GM18498 (cell line): ENCODE measurements at regions not wholly inside any gene's neighbourhood (a gene's known extent, or its start where the extent isn't known, plus 50 kb on each side); places are given as distances from the start of the nearest gene placed in this dataset.
"Not testable (repeated sequence)": the region's sequence is repeated elsewhere in the genome, so short reads cannot be mapped to it uniquely, and the experiment has no call there.

Experiments
- ATAC-seq: cut with Tn5 transposase; IDR thresholded peaks from one replicate; pipeline ENCODE4 v1.9.1; 2021; ENCODE audit warnings: mild to moderate bottlenecking, moderate library complexity; ENCODE audit not compliant: unreplicated experiment

DNA sequence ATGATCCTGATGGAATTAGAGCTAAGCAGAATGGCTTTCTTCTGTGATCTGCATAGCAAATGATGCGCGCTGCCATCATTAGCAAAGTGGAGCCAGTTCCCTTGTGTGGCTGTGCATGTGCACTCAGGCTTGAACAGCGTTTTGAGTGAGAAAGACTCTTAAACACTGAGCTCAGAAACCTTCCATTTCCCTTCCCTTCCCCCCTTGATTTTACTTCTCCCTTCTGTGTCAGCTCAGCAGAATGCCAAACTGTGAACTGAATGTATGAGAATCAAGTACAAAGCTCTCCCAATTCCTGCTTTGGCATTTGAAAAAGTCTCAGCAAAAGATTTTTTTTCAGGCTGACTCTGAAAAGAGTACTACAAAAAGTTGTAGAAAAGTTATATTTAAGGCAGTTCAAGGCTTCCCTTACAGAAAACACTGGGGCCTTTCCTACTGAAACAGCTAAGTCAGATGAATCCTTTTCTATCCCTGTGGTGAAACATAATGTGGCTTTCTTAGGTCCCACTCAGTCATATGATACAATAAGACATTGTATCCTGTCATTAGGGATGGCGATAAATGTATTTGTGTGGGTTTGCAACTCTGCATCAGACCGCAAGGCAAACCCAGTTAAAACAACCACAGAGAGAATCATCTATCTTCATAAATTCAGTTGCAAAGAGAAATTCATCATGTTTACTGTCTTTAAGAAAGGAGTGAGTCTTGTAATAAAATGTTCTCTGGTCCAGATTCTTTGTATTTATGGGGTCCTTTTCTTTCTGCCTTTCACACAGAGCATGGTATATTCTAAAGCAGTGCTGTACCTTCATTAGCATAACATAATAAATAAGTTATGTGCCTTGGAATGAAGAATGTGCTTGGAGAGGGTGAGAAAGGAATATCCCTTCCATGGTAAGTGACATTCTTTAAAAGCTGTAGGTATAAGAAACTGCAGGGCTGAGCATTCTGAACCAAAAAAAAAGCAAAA lies 222.6 kb downstream of the CAAP1 start:
- ATAC-seq = no peak

DNA sequence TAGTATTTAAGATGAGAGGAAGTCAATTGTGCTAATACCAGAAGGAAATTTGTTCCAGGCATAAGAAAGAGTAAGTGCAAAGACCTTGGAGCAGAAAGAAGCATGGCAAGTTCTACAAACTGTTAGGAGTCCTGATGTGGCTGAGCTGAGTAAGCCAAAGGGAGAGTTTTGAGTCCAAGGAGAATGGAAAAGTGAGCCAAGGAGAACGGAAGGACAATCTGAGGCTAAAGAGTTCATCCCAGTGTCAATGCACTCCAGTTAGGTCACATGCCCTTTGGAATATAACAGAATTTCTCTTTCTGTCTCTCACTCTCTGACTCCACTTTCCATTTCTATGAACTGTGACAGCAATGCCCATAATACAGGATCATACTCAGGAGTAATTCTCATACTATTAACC lies 224.7 kb downstream of the CAAP1 start:
- no peak for ATAC-seq

DNA sequence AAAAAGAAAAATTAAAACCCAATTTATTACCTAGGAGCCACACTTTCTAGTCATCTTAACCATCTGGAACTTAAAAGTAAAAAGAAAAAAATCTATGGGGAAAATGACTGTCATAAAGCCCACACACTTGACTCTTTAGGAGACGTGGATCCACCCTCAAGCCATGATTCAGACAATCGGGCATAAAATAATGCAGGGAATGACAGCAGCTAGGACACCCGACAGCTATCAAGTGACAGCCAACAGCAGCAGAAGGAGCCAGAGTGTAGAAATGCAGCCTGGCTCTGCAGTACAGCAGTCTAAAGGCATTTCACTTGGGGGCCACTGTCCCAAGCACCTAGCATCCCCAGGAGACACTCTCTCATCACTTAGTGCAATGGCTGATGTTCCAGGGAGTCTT lies 226.9 kb downstream of the CAAP1 start:
- no peak for ATAC-seq

DNA sequence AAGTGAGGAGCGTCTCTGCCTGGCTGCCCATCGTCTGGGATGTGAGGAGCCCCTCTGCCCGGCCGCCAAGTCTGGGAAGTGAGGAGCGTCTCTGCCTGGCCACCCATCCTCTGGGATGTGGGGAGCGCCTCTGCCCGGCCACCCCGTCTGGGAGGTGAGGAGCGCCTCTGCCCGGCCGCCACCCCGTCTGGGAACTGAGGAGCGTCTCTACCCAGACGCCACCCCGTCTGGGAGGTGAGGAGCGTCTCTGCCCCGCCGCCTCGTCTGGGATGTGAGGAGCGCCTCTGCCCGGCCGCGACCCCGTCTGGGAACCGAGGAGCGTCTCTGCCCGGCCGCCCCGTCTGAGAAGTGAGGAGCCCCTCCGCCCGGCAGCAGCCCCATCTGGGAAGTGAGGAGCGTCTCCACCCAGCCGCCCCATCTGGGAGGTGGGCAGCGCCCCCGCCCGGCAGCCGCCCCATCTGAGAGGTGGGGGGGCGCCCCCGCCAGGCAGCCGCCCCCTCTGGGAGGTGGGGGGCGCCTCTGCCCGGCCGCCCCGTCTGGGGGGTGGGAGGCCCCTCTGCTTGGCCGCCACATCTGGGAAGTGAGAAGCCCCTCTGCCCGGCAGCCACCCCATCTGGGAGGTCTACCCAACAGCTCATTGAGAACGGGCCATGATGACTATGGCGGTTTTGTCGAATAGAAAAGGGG lies 228.4 kb downstream of the CAAP1 start:
- not testable (repeated sequence) for ATAC-seq

DNA sequence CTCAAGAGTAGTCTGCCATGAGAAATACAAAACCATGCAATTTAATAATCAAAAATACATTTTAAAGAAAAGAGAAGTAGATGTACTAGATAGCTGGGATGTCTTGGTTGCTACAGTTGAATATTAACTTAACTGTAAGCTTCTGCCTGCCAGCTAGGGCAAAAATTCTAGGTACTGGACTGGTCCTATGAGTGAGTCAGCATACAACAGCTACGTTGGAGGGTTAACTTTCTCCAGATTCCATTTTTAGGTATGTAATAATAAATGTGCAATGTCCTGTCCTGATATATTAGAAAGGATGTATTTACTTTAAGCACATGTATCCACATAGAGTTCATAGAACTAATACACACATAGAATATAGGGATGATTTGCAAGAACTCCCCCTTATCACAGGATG lies 230.1 kb downstream of the CAAP1 start:
- no peak for ATAC-seq

DNA sequence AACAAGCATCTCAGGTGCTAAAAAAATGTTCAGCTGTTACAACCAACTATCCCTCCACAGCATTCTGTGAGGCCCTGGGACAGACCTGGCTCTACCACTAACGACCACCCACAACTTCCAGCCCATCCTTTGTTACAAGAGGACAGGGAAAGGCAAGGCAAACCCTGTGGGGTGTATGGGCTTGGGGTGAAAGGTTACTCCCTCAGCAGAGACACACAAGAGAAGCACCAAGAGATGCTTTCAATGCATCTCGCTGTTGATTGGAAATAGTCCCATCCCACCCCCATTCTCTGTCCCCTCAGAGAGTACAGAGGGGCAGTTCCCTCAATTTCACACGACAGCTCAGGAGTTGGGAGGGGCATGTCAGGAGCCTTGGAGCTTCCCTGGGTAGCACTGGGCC lies 234.1 kb downstream of the CAAP1 start:
- no peak for ATAC-seq

DNA sequence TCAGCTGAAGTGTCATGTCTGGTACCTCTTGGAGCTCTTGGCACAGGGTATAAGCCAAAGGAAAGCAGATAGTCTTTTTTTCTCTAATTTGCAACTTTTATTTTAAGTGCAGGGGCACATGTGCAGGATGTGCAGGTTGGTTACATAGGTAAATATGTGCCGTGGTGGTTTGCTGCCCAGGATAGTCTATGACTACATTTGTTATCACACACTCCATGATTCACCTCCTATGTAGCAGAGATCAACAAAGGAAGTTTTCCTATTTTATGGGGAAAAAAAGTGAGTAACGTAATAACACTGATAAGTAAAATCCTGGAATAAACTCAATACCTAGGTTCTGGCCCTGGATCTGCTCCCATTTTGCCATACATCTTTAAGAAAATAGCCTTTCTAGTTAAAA lies 234.6 kb downstream of the CAAP1 start:
- ATAC-seq = no peak

DNA sequence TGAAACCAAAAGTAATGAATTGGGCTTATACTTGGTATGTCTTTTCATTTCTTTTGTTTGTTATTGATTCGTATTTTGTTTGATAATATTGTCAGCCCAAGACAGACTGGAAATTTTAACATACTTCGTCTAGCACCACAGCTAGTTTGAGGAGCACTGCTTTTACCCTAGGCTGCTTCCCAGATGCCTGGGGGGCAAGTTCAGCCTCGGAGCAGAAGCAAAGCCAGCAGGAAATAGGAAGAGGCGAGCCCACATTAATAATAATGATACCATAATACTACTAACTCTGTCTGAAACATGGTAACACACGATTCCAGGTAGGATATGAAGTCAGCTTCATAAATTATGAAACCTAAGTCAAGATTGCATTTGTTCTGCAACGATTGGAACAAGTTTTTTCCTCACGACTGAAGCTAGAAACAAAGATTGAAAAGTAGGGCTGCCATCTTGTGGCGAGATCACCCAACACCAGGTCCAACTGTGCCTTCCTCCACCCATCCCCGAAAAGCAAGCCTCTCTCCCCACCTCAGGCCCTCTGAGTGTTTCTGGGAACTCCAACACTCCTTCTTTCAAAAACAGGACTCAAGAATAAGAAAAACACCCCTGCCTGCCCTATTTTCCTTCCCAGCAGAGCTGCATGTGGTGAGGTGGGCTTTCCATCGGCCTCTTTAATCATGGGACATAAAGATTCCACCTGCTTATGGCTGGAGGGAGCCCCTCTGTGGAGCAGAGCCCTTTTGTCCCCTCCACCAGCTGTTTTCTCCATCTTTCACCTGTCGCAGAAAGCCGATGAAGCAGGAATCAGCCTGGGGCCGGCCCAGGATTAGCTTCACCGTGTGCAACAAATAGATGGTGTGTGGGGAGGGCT lies 236.4 kb downstream of the CAAP1 start:
- ATAC-seq = peak; percentile 62

DNA sequence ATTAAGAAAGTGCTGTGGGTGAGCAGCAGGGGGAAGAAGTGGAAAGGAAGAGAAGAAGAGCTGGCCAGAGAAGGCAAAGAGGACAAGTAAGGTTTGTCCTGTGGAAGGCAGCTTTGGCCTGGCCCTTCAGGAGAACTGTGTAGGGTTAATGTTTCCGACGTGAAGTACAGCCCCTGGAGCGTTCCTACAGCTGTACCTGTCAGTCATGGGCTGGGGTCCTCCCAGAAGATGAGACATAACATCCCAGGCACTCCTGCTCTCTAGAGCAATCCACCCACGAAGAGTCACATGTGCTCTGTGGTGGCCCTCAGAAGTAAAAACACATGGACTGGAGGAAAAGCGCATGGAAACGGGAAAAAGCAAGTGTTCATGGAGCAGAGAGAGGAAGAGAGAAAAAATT lies 237.4 kb downstream of the CAAP1 start:
- ATAC-seq = no peak

DNA sequence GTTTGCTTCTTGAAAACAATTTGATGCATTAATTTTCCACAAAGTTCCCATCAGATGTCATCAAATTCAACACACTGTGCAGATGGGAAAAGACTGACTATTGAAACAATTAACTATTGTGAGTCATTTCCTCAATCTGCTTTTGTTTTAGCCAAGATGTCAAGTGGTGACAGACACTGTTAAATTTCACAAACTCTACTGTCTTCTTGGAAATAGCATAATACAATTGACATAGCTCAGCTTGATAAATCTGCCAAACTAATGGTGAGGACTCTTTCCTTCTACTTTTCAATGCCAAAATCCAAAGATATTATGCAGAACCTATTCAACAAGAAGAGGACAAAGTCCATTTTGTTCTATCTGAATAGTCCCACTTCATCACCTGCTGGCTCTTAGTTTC lies 242.3 kb downstream of the CAAP1 start:
- ATAC-seq = no peak

DNA sequence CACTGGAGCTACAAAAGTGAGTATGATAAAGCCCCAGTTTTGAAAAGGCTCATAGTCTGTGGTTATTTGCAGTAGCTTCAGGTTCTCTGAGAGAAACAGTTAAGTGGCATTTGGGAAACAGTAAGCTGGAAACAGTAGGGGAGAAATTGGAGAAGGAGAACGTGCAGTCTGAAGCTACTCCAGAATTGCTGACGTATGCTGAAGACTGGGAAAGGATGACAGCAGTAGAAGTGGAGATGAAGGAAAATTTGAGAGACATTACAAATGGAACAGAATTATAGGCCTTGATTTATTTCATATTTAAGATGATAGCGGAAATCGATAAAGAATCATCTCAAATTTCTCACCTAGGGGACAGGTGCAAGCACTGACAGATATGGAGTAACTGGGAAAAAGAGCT lies 248.8 kb downstream of the CAAP1 start:
- no peak for ATAC-seq

DNA sequence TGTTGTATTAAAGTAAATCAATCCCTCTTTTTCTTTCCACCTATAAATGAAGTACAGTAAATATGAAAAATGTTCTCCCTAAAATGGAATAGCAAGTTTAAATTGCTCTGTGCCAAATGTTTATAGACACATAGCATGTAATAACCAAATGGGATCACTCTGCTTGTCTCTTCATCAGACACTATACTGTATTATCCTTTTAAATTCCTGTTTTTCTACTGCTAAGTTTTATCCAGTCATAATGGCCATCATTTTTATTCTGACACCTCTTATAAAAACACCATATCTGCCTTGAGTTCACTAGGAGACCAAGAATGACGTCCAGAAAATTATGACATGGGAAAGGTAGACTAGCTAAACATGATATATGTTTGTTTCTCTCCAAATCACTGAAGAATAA lies 252.8 kb downstream of the CAAP1 start:
- no peak for ATAC-seq

DNA sequence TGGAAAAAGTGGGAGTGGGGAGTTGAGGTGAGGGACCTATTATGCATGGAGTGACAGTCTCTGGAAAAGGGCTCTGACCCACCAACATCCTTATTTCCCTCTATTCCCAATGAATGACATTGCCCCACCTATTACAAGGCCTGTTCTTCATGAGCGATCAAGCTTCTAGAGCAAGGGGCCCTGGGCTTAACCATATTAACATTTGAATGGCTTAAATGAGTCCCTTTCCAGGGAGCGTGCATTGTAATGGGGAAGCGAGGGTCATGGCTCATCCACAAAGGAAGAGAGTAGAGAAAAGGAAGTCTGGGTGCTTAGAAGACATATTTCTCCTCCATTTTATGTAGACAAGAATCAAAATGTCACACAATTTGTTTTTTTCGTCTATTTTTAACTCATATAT lies 255.5 kb downstream of the CAAP1 start:
- no peak for ATAC-seq

DNA sequence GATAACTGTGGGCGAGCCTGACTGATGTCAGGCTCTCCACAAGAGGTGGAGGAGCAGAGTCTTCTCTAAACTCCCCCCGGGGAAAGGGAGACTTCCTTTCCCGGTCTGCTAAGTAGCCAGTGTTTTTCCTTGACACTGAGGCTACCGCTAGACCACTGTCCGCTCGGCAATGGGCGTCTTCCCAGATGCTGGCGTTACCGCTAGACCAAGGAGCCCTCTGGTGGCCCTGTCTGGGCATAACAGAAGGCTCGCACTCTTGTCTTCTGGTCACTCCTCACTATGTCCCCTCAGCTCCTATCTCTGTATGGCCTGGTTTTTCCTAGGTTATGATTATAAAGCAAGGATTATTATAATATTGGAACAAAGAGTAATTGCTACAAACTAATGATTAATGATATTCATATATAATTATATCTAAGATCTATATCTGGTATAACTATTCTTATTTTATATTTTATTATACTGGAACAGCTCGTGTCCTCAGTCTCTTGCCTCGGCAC lies 278.7 kb downstream of the CAAP1 start:
- not testable (repeated sequence) for ATAC-seq

DNA sequence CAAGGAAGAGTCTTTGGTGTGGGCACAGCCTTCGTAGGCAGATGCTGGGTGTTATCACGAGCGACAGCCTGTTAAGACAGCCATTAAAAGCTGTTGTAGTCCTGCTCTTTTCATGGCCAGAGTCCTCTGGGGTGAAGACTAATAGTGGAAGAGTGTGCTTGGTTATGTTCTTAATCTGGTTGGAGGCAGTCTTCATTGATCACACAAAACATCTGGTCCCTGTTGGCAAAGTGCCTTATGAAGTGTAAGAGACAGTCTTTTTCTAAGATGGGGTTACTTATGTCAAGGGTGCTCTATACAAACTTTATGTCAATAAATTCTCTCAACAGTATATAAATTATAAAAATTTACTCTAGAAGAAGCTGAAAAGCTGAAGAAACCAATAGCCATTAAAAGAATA lies 280.4 kb downstream of the CAAP1 start:
- no peak for ATAC-seq

DNA sequence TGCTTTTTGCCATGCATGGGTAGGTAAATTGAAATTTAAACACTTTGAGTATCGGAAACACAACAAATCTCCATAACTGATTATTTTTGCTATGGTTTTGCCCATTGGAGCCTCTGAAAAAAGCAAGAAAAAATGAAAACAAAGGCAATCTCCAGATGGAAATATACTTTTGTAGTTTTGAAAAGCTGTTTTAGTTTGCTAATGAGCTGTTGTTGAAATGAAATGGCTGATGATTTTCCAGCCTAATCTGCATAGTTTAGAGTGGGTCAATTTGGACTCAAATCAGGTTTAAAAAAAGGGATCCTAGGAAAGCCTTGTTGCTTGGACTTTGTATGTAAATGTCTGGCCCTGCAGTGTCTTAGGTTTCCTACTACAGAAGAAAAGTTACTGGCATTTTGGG lies 285.8 kb downstream of the CAAP1 start:
- ATAC-seq = no peak

DNA sequence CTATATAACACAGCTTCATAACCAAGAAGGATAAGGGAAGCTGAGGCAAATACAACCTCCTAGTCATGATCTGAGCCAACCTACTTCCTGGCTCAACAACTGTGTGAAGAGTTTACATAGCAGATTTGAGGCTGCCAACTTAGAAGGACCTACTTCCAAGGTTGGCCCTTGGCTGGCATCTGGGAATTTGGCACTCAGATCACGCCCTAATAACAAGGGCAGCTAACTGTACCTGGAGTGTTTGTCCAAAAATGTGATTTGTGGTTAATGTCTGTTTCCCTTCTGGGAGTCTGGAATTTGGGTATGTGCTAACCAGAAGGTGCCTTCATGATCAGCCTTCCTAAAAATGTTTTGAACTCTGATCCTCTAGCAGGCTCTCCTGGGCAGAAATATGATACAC lies 287.2 kb downstream of the CAAP1 start:
- no peak for ATAC-seq

DNA sequence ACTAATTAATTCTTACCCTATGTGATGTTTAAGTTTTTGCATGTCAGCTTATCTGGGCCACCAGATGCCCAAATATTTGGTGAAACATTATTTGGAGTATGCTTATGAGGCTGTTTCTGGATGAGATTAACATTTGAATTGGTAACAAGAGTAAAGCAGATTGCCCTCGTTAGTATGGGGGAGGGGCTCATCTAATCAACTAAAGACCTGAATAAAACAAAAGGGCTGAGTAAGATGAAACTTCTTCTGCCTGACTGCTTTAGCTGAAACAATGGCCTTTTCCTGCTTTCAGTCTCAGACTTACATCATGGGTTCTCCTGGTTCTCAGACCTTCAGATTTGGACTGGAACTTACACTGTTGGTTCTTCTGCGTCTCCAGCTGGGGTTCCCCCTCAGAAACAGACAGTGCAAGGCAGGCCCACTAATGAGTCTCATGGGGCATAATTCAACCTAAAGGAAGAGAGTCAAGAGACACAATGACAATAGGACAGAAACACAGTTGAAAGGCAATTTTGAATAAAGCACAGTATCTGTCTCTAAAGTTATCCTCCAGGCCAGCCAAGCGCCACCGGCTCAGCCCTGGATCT lies 288.4 kb downstream of the CAAP1 start:
- ATAC-seq = no peak

DNA sequence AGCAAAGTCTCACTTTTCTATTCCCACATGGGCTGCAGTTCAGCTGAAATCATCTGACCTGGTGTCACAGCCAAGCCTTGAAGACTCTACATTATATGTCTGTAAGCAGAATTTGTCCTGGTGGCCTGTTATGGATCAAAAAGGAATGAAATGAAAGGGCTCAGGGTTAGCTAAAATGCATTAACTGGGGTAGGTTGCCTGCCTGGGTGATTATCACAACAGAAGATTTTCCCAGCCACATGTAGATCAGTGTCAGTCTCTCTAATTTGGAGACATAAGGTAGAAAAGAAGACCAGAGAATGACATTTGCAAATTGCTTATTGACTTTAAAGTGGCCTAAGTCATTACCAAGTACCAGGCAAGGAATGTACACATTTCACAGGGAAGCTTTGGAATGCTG lies 289.0 kb downstream of the CAAP1 start:
- no peak for ATAC-seq

DNA sequence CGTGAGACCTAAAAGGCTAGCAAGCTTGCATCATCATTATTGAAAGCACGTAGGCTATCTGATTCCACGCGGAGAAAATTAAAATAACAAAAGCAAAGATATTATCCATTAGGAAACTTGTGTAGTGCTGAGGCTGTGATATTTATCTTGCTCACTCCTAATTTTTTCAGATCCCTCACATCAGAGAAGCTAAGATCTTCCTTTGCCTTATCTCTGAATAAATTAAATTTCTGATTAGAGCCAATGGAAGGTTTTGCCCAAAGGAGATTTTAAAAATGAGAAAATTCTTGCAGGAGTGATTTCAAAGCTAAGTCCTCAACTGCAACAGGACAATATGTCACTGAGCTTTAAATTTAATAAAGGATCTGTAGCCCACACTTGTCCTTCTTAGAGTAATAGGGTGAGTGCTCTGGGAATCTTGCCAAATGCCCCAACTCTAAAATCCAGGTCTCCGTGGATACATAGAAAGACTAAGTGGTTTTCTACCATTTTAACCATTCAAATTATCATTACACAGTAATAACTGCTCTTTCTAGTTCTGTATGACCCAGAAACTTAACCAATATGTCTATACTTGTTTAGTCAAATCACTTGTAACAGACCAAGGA lies 295.0 kb downstream of the CAAP1 start:
- no peak for ATAC-seq
